ENCODE measurements at regions not wholly inside any gene's neighbourhood (a gene's known extent, or its start where the extent isn't known, plus 50 kb on each side); places are given as distances from the start of the nearest gene placed in this dataset.
"Not testable (repeated sequence)": the region's sequence is repeated elsewhere in the genome, so short reads cannot be mapped to it uniquely, and the experiment has no call there.

DNA sequence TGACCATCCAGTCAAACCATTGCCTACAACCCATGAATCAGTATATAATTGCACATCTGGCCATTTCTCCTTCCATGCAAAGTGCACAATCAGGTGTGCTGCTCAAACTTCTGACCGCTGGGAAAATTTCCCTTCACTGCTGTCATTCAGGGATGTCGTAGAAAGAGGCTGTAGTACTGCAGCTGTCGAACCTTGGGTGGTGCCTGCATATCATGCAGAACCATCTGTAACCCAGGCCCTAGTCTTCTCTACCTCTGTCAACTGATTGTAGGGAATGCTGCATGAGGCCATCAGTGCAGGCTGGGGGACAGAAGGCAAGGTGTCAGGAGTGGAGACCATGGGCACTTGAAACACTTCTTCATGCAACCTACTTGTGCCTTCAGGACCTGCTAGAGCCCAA lies 267.5 kb downstream of the CALCRL start:
- DNase-seq (ENCODE audit: low read depth), result no peak
- TF ChIP-seq, protein P1, sequence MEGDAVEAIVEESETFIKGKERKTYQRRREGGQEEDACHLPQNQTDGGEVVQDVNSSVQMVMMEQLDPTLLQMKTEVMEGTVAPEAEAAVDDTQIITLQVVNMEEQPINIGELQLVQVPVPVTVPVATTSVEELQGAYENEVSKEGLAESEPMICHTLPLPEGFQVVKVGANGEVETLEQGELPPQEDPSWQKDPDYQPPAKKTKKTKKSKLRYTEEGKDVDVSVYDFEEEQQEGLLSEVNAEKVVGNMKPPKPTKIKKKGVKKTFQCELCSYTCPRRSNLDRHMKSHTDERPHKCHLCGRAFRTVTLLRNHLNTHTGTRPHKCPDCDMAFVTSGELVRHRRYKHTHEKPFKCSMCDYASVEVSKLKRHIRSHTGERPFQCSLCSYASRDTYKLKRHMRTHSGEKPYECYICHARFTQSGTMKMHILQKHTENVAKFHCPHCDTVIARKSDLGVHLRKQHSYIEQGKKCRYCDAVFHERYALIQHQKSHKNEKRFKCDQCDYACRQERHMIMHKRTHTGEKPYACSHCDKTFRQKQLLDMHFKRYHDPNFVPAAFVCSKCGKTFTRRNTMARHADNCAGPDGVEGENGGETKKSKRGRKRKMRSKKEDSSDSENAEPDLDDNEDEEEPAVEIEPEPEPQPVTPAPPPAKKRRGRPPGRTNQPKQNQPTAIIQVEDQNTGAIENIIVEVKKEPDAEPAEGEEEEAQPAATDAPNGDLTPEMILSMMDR (IDR thresholded peaks at IDR 0.05; ENCODE audit: low read length, missing control alignments), result no peak
- H3K4me3 ChIP-seq (replicated peaks; ENCODE audit: low read depth, low read length), result no peak overlapping the region

DNA sequence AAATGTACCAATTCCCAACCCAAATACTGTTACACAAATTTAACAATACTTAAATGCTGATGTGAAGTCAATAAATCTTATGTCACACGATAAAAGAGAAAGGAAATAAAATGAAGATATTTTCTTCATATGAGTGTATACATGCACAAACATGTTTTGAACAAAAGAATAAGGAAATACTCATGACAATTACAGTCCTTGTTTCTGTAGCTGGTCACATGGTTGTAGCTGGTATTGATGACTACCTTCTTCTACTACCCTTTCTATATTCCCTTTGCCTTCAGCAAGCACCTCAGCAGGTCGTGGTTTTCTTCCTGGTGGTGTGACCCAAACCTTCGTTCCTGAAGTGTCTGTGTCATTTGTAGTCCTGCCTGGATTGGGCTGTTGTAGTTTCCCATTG lies 269.2 kb downstream of the CALCRL start:
- H3K4me3 ChIP-seq (replicated peaks; ENCODE audit: low read depth, low read length); DNase-seq (ENCODE audit: low read depth): not testable (repeated sequence)

DNA sequence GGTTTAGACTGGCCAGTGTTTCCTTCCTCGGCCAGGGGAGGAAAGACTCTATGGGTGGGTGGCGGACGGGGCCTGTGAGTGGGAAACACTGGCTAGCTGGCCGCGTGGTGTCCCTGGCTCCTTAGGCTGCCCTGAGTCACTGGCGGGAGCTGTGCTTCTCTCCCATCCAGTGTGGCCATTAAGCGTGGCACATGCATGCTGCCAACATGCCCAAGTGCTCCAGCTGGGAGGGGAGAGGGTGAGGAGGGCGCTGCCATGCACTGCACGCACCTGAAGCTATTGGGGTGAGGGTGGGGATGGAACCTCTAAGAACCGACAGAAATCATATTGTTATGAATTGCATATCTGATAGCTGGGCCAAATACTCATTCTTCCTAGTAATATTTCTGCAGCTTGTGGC lies 270.8 kb downstream of the CALCRL start:
- no peak for DNase-seq (ENCODE audit: low read depth)
- H3K4me3 ChIP-seq (replicated peaks; ENCODE audit: low read depth, low read length), result no peak overlapping the region
- TF ChIP-seq, protein P1 (IDR thresholded peaks at IDR 0.05; ENCODE audit: low read length, missing control alignments), result no peak

DNA sequence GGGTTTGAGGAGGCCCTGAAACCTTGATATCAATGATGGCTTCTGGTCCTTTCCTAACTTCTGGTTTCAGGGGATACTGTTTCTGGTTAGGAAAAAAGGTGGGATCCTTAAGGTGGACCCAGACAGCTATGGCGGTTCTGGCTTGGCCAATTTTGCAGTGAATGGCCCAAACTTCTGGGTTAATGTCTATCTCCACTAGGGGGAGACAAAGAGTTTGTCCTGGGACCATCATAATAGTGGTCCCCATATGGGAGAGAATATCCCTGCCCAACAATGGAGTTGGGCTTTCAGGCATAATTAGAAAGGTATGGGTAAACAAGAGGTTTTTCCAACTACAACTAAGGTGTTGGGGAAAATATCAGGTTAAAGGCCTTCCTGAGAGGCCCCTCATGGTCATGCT lies 273.5 kb downstream of the CALCRL start:
- H3K4me3 ChIP-seq (replicated peaks; ENCODE audit: low read depth, low read length), result no peak overlapping the region
- TF ChIP-seq, protein P1 (IDR thresholded peaks at IDR 0.05; ENCODE audit: low read length, missing control alignments), result peak; percentile 44
- DNase-seq (ENCODE audit: low read depth), result peak; percentile 13

DNA sequence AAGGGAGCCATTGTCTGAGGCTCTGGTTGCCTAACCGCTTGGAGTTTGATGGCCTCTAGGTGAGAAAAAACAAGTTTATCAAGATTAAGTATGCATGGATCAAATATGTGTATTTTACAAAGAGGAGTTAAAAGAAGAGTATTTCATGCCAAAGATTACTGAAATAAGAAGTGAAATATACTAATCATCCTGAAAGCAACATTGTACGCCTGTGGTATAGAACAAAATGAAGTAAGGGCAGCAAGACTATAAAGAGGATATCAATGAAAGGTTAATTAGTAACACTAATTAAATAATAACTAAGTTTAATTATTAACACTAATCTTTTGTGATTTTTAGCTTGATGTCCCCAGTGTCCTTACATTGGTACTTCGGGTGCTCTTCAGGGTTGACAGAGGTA lies 276.7 kb downstream of the CALCRL start:
- no peak for DNase-seq (ENCODE audit: low read depth)

DNA sequence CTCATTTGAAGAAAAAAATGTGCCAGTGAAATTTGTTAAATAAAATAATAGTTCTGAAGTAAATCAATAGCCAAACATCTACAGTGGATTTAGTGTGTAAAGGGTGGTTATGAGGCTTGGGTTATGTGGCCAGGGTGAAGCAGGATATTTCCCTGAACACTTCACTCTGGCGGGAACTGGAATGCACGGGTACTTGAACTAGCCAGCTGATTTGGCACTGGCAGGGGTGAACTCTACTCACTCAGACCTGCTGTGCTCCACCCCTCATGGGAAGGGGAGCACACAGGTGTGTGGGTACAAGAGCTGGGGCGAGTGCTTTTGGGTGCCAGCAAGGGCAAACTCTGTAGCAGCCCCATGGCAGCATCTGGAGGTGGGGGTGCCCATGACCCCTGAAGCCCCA lies 278.2 kb downstream of the CALCRL start:
- no peak overlapping the region for H3K4me3 ChIP-seq (replicated peaks; ENCODE audit: low read depth, low read length)
- TF ChIP-seq, protein P1 (IDR thresholded peaks at IDR 0.05; ENCODE audit: low read length, missing control alignments), result no peak
- no peak for DNase-seq (ENCODE audit: low read depth)

More for the DNA sequence above, 276.7 kb downstream of the CALCRL start:
- H3K4me3 ChIP-seq (replicated peaks; ENCODE audit: low read depth, low read length), result no peak overlapping the region
- TF ChIP-seq, protein P1 (IDR thresholded peaks at IDR 0.05; ENCODE audit: low read length, missing control alignments), result no peak

DNA sequence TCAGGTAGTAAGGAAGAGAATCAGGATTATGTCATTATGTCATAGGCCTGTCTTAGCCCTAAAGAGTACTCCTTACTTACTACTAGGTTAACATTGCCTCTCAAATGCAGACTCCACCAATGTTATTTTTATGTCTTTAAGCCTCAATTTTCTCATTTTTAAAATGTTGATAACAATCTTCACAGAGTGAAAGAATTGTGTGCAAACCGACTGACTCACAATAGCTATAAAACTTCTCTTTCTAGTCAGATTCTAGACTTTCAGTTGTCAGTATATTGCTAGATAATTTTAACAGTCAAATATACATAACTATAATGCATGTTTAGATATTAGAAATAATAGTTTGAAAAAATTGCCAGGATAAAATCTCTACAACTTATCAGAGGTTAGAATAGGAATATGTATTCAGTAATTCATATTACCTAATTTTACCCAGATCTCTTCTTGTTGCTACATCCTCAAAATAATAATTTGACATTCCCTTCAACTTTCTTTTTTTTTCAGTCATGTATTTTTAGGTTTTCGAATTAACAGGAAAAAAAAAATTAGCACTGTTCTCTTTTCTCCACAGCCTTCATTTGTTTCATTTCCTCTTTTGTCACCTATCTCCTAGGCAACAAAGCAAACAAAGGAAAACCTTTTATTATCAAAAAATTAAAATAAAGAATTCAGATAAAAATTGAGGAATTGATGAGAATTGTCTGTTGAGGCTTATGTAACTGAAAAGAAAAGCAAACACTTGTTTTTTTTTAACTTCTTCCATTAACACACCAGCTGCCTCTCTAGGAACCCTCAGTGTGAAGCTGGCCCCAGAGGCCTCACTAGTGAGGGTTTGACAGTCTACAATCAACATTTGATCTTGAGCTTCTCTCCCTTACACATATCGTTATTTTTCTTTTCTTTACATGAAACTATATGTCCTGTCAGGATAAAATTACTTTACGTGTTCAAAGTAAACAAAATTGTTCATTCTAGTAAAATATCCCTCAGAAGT lies 279.0 kb downstream of the CALCRL start:
- TF ChIP-seq, protein P1 (IDR thresholded peaks at IDR 0.05; ENCODE audit: low read length, missing control alignments), result no peak
- H3K4me3 ChIP-seq (replicated peaks; ENCODE audit: low read depth, low read length), result no peak overlapping the region
- peak; percentile 29 for DNase-seq (ENCODE audit: low read depth)

All from fibroblast of pulmonary artery (primary cell).